Fibroblast of lung (primary cell): ENCODE measurements at regions not wholly inside any gene's neighbourhood (a gene's known extent, or its start where the extent isn't known, plus 50 kb on each side); places are given as distances from the start of the nearest gene placed in this dataset.

ENCODE experiments used
- CTCF ChIP-seq, 2 donors: IDR thresholded peaks in 1 of 2; conservative IDR thresholded peaks in 1 of 2; 1 replicate in 1 of 2; 2 replicates in 1 of 2; pipeline ENCODE4 v1.5.1; 2011 to 2012; ENCODE audit warnings: low read length in 2 of 2, control low read depth in 1 of 2, inconsistent platforms in 1 of 2, low read depth in 1 of 2, mild to moderate bottlenecking in 1 of 2
- EZH2 ChIP-seq: IDR thresholded peaks from 2 replicates; pipeline ENCODE4 v1.5.1; 2012; ENCODE audit warnings: low read length, control low read depth, mild to moderate bottlenecking; ENCODE audit errors: missing control alignments

GRCh38 chr4:151951671-151952050, 190.9 kb upstream of the GATB start:
- no peak for TF ChIP-seq CTCF (conservative IDR thresholded peaks at IDR 0.05 in 1 of 2, IDR thresholded peaks at IDR 0.05 in 1 of 2; ENCODE audit: low read depth in 1 of 2, low read length in 2 of 2)
- TF ChIP-seq EZH2, result no peak
